CD14-positive monocyte (primary cell): ENCODE measurements at regions not wholly inside any gene's neighbourhood (a gene's known extent, or its start where the extent isn't known, plus 50 kb on each side); places are given as distances from the start of the nearest gene placed in this dataset.

Experiments
- DNase-seq, 3 donors: peaks; one replicate each; pipeline ENCODE4 v3.0.0-alpha.2; 2011 to 2022
- H2AFZ ChIP-seq: 2 replicates; pipeline ENCODE4 v1.6.0; 2012; ENCODE audit warnings: mild to moderate bottlenecking, low read depth, low read length, inconsistent platforms; ENCODE audit not compliant: insufficient read depth, poor library complexity, severe bottlenecking
- H3K27ac ChIP-seq, 2 donors: 1 replicate in 1 of 2; 2 replicates in 1 of 2; pipeline ENCODE4 v1.5.1; 2012 to 2013; ENCODE audit warnings: low read length in 2 of 2, control low read depth in 1 of 2, inconsistent platforms in 1 of 2, low read depth in 1 of 2, mild to moderate bottlenecking in 1 of 2
- H3K27me3 ChIP-seq, 2 donors: one replicate each; pipeline versions ENCODE4 v1.6.0 to v1.6.1; 2011 to 2013; ENCODE audit warnings: low read length in 2 of 2; ENCODE audit not compliant: control insufficient read depth in 2 of 2, insufficient read depth in 2 of 2
- H3K36me3 ChIP-seq, 2 donors: replicated peaks in 1 of 2; 1 replicate in 1 of 2; 2 replicates in 1 of 2; pipeline versions ENCODE4 v1.5.1 to v1.6.1; 2012 to 2013; ENCODE audit warnings: low read length in 2 of 2, control low read depth in 1 of 2, inconsistent platforms in 1 of 2, mild to moderate bottlenecking in 1 of 2; ENCODE audit not compliant: insufficient read depth in 2 of 2, control insufficient read depth in 1 of 2
- H3K4me1 ChIP-seq, 2 donors: 1 replicate in 1 of 2; 2 replicates in 1 of 2; pipeline versions ENCODE4 v1.5.1 to v1.6.1; 2012 to 2013; ENCODE audit warnings: low read length in 2 of 2, control low read depth in 1 of 2, inconsistent platforms in 1 of 2, mild to moderate bottlenecking in 1 of 2, moderate library complexity in 1 of 2; ENCODE audit not compliant: insufficient read depth in 2 of 2, control insufficient read depth in 1 of 2
- H3K4me2 ChIP-seq: replicated peaks from 2 replicates; pipeline ENCODE3; 2012; ENCODE audit warnings: low read length, moderate library complexity, mild to moderate bottlenecking; ENCODE audit not compliant: poor library complexity, severe bottlenecking; ENCODE audit errors: extremely low read depth
- H3K4me3 ChIP-seq, 3 experiments: fragments of 200-600 bp in 1 of 3; sonication (generic) in 1 of 3; replicated peaks in 1 of 3; 1 replicate in 2 of 3; 2 replicates in 1 of 3; pipeline ENCODE4 v1.5.1; 2011 to 2013; ENCODE audit warnings: low read length in 3 of 3, mild to moderate bottlenecking in 3 of 3, control low read depth in 2 of 3, low read depth in 2 of 3, inconsistent platforms in 1 of 3, moderate library complexity in 1 of 3
- H3K79me2 ChIP-seq: 2 replicates; pipeline ENCODE4 v1.6.0; 2012; ENCODE audit warnings: mild to moderate bottlenecking, control low read depth, inconsistent platforms, low read length, moderate library complexity; ENCODE audit not compliant: insufficient read depth
- H3K9ac ChIP-seq: 2 replicates; pipeline ENCODE4 v1.6.0; 2017; ENCODE audit warnings: low read length, mild to moderate bottlenecking; ENCODE audit not compliant: insufficient read depth, poor library complexity, severe bottlenecking
- H3K9me3 ChIP-seq, 2 donors: replicated peaks in 1 of 2; 1 replicate in 1 of 2; 2 replicates in 1 of 2; pipeline versions ENCODE4 v1.5.1 to v1.6.1; 2012 to 2013; ENCODE audit warnings: low read length in 2 of 2, control low read depth in 1 of 2; ENCODE audit not compliant: control insufficient read depth in 1 of 2, insufficient read depth in 1 of 2
- H4K20me1 ChIP-seq: 2 replicates; pipeline ENCODE4 v1.6.0; 2012; ENCODE audit warnings: mild to moderate bottlenecking, low read length, control low read depth, moderate library complexity; ENCODE audit not compliant: insufficient read depth
- H3K27ac Mint-ChIP-seq, 7 donors: one replicate each; pipeline ENCODE4 v1.8.0; 2020; ENCODE audit warnings: mild to moderate bottlenecking in 7 of 7, mixed read lengths in 7 of 7, moderate library complexity in 6 of 7, inconsistent platforms in 2 of 7
- H3K27me3 Mint-ChIP-seq, 3 donors: one replicate each; pipeline ENCODE4 v1.8.0; 2021 to 2022; ENCODE audit warnings: low read depth in 3 of 3, mild to moderate bottlenecking in 3 of 3, mixed read lengths in 3 of 3, moderate library complexity in 3 of 3, inconsistent platforms in 1 of 3
- H3K36me3 Mint-ChIP-seq, 2 donors: one replicate each; pipeline ENCODE4 v1.8.0; 2020; ENCODE audit warnings: mixed read lengths in 2 of 2, inconsistent platforms in 1 of 2, mild to moderate bottlenecking in 1 of 2
- H3K4me1 Mint-ChIP-seq: one replicate; pipeline ENCODE4 v1.8.0; 2020; ENCODE audit warnings: mild to moderate bottlenecking, mixed read lengths
- H3K4me3 Mint-ChIP-seq, 2 donors: one replicate each; pipeline ENCODE4 v1.8.0; 2020; ENCODE audit warnings: mild to moderate bottlenecking in 2 of 2, mixed read lengths in 2 of 2, moderate library complexity in 1 of 2
- H3K9me3 Mint-ChIP-seq, 7 donors: one replicate each; pipeline ENCODE4 v1.8.0; 2020 to 2022; ENCODE audit warnings: mixed read lengths in 7 of 7, mild to moderate bottlenecking in 6 of 7, moderate library complexity in 6 of 7, inconsistent platforms in 2 of 7
- CTCF ChIP-seq: fragments of 200-600 bp; IDR thresholded peaks from one replicate; pipeline ENCODE4 v1.8.0; 2022; ENCODE audit warnings: antibody characterized with exemption, mild to moderate bottlenecking
- WGBS: methylation state at CpG from one replicate; pipeline ENCODE4 v1.1.5; 2013; ENCODE audit warnings: missing lambda C conversion rate; ENCODE audit not compliant: insufficient coverage; 5-methylcytosine and 5-hydroxymethylcytosine counted together
- intact Hi-C, 2 donors: fragments of 100-400 bp; cut with micrococcal nuclease; formaldehyde crosslinking; loops; one replicate each; pipeline versions ENCODE4 v1.15.0 to v1.15.1; 2023

GRCh38 chr4:83751336-83751949 lies 215.5 kb downstream of the GPAT3 start:
- DNase-seq: no peak

GRCh38 chr4:83748711-83749110 lies 212.8 kb downstream of the GPAT3 start:
- Mint-ChIP-seq H3K27ac (no peak overlapping the region), H3K36me3 (no peaks in the 10 kb centered on the region), H3K9me3 (peaks cover 0 to 3% (median 0%) of the 10 kb centered on the region in 7 donors), H3K4me1 (no peaks in the 10 kb centered on the region), H3K4me3 (no peak overlapping the region), H3K27me3 (peaks cover 2 to 6% (median 5%) of the 10 kb centered on the region in 3 donors)
- no peaks in the 10 kb centered on the region for H3K36me3 ChIP-seq
- H3K9me3 ChIP-seq: no peaks in the 10 kb centered on the region
- no peaks in the 10 kb centered on the region for H3K79me2 ChIP-seq
- H4K20me1 ChIP-seq: no peaks in the 10 kb centered on the region
- H3K27me3 ChIP-seq: peaks cover 0 to 3% of the 10 kb centered on the region in 2 donors
- H3K4me3 ChIP-seq: no peak overlapping the region
- WGBS: no CpG with 5 or more reads among the region's 2 CpGs
- H2AFZ ChIP-seq: no peak overlapping the region
- no peak overlapping the region for H3K4me2 ChIP-seq
- no peak for DNase-seq
- no peak overlapping the region for H3K27ac ChIP-seq
- no peak overlapping the region for H3K9ac ChIP-seq
- intact Hi-C loops: no loop called here
- no peaks in the 10 kb centered on the region for H3K4me1 ChIP-seq
- no peak for TF ChIP-seq CTCF

More at GRCh38 chr4:83751336-83751949, 215.5 kb downstream of the GPAT3 start:
- Histone ChIP-seq H3K27me3 (no peaks in the 10 kb centered on the region), H3K4me1 (no peaks in the 10 kb centered on the region), H3K9ac (no peak overlapping the region), H3K27ac (no peak overlapping the region), H4K20me1 (no peaks in the 10 kb centered on the region), H3K4me3 (no peak overlapping the region), H3K4me2 (no peak overlapping the region), H3K79me2 (no peaks in the 10 kb centered on the region), H3K9me3 (no peaks in the 10 kb centered on the region), H3K36me3 (no peaks in the 10 kb centered on the region), H2AFZ (no peak overlapping the region)
- peaks cover 0 to 3% (median 0%) of the 10 kb centered on the region in 7 donors for H3K9me3 Mint-ChIP-seq
- H3K4me3 Mint-ChIP-seq: no peak overlapping the region
- H3K4me1 Mint-ChIP-seq: no peaks in the 10 kb centered on the region
- WGBS: 80% methylated on average over 1 of the region's 1 CpG
- no peak overlapping the region for H3K27ac Mint-ChIP-seq
- H3K27me3 Mint-ChIP-seq: peaks cover 2 to 6% (median 2%) of the 10 kb centered on the region in 3 donors
- no peaks in the 10 kb centered on the region for H3K36me3 Mint-ChIP-seq
- no peak for TF ChIP-seq CTCF
- intact Hi-C loops: no loop called here
